Right atrium auricular region (tissue), 2 donors: ENCODE measurements at regions not wholly inside any gene's neighbourhood (a gene's known extent, or its start where the extent isn't known, plus 50 kb on each side); places are given as distances from the start of the nearest gene placed in this dataset.

Experiments used
- DNase-seq: peaks from one replicate; pipeline ENCODE4 v3.0.0-alpha.2; 2019; ENCODE audit warnings: low spot score
- H3K27ac ChIP-seq, 2 donors: fragments of 200-600 bp; sonication (generic); 1 replicate in 1 of 2; 2 replicates in 1 of 2; pipeline ENCODE4 v1.5.1; 2016 to 2019
- H3K27me3 ChIP-seq, 2 donors: fragments of 200-600 bp; sonication (generic); one replicate each; pipeline versions ENCODE4 v1.5.1 to v1.6.0; 2017 to 2019
- H3K36me3 ChIP-seq: fragments of 200-600 bp; sonication (generic); one replicate; pipeline ENCODE4 v1.5.1; 2016
- H3K4me1 ChIP-seq, 2 donors: fragments of 200-600 bp; sonication (generic); one replicate each; pipeline versions ENCODE4 v1.5.1 to v1.6.0; 2017 to 2019
- H3K4me3 ChIP-seq, 2 donors: fragments of 200-600 bp; sonication (generic); 1 replicate in 1 of 2; 2 replicates in 1 of 2; pipeline ENCODE4 v1.5.1; 2017 to 2019; ENCODE audit warnings: mild to moderate bottlenecking in 1 of 2, moderate library complexity in 1 of 2
- H3K9me3 ChIP-seq, 2 donors: fragments of 200-600 bp; sonication (generic); one replicate each; pipeline ENCODE4 v1.5.1; 2019
- TF ChIP-seq, protein P1 (sequence below), 2 donors: fragments of 200-600 bp; sonication (generic); IDR thresholded peaks; one replicate each; pipeline ENCODE4 v1.5.1; 2019; ENCODE audit warnings: antibody characterized with exemption in 2 of 2

- H3K4me3 ChIP-seq = no peak overlapping the region
- no peaks in the 10 kb centered on the region for H3K4me1 ChIP-seq
- no peaks in the 10 kb centered on the region for H3K36me3 ChIP-seq
- TF ChIP-seq, protein P1, sequence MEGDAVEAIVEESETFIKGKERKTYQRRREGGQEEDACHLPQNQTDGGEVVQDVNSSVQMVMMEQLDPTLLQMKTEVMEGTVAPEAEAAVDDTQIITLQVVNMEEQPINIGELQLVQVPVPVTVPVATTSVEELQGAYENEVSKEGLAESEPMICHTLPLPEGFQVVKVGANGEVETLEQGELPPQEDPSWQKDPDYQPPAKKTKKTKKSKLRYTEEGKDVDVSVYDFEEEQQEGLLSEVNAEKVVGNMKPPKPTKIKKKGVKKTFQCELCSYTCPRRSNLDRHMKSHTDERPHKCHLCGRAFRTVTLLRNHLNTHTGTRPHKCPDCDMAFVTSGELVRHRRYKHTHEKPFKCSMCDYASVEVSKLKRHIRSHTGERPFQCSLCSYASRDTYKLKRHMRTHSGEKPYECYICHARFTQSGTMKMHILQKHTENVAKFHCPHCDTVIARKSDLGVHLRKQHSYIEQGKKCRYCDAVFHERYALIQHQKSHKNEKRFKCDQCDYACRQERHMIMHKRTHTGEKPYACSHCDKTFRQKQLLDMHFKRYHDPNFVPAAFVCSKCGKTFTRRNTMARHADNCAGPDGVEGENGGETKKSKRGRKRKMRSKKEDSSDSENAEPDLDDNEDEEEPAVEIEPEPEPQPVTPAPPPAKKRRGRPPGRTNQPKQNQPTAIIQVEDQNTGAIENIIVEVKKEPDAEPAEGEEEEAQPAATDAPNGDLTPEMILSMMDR (IDR thresholded peaks at IDR 0.05) = no peak
- no peak overlapping the region for H3K27ac ChIP-seq
- DNase-seq = no peak
- H3K27me3 ChIP-seq = no peaks in the 10 kb centered on the region
- no peaks in the 10 kb centered on the region for H3K9me3 ChIP-seq
Measured at GRCh38 chr19:31826325-31826724, 477.1 kb upstream of the TSHZ3 start.

GRCh38 chr19:31831421-31832175 is 482.4 kb upstream of the TSHZ3 start:
- no peak overlapping the region for H3K27ac ChIP-seq
- no peaks in the 10 kb centered on the region for H3K36me3 ChIP-seq
- no peak overlapping the region for H3K4me3 ChIP-seq
- H3K9me3 ChIP-seq = peaks cover 0 to 22% of the 10 kb centered on the region in 2 donors
- no peak for DNase-seq
- no peaks in the 10 kb centered on the region for H3K27me3 ChIP-seq
- no peaks in the 10 kb centered on the region for H3K4me1 ChIP-seq
- TF ChIP-seq, protein P1 (IDR thresholded peaks at IDR 0.05) = no peak

DNA sequence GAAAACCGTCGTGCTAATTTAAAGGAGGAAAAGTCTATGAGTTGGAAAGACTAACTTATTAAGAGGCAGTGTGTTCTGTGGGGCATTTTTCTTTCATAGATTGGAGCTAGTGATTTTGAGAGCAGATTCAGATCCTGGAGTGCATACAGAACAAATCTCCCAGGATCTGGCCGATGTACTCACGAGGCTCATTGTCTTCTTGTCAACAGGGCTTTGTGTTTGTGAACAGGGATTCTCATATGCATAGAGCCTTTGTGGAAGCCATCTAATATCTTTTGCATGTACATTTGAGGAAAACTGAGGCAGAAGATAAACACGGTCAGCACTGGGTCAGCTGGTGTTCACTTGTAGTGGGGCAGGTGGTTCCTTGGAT is 482.9 kb upstream of the TSHZ3 start:
- no peak for DNase-seq
- no peaks in the 10 kb centered on the region for H3K4me1 ChIP-seq
- H3K4me3 ChIP-seq = no peak overlapping the region
- H3K27me3 ChIP-seq = no peaks in the 10 kb centered on the region
- peaks cover 0 to 22% of the 10 kb centered on the region in 2 donors for H3K9me3 ChIP-seq
- TF ChIP-seq, protein P1 (IDR thresholded peaks at IDR 0.05) = no peak
- no peak overlapping the region for H3K27ac ChIP-seq
- no peaks in the 10 kb centered on the region for H3K36me3 ChIP-seq

DNA sequence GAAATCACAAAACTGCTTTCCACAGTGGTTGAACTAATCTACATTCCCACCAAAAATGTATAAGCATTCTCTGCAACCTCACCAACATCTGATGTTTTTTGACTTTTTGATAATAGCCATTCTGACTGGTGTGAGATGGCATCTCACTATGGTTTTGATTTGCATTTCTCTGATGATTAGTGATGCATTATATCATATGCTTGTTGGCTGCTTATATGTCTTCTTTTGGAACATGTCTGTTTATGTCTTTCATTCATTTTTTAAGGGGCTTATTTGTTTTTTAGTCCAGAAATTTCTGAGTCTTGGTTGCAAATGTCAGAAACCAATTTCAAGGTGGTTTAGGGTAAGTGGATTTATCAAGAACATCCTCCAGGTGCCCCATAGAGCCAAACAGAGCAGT is 484.8 kb upstream of the TSHZ3 start:
- TF ChIP-seq, protein P1 (IDR thresholded peaks at IDR 0.05) = no peak
- H3K4me3 ChIP-seq = no peak overlapping the region
- no peaks in the 10 kb centered on the region for H3K27me3 ChIP-seq
- no peaks in the 10 kb centered on the region for H3K36me3 ChIP-seq
- DNase-seq = no peak
- H3K9me3 ChIP-seq = peaks cover 0 to 22% of the 10 kb centered on the region in 2 donors
- no peak overlapping the region for H3K27ac ChIP-seq
- H3K4me1 ChIP-seq = no peaks in the 10 kb centered on the region

DNA sequence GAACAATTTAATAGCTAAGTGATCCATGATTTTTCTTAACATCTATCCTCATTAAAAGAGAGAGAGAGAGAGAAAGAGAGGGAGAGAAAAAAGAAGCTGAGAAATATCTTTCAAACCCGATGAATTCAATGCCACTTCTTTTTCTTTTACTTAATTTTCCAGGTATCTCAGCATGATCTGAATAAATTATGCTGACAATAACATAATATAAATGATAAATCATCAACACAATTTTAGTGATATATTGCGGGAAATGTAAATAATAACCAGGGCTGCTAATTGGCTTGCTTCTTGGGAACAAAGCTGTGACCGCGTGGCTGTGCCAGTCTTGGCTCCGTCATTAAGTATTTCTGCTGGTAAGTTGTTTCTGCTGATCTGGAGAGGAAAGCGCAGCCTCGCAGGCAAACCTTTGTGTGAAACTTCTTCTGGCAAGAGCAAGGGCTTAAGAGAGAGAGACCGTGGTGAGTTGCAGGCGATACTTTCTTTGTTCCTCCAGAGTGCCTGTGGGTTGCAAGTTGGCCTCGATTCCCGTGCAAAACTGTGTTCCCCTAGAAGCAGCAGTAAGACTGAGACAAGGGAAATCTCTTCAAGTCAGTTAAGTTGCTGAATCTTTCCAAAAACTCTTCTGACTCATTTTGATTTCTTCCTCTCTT is 489.1 kb upstream of the TSHZ3 start:
- peaks cover 0 to 28% of the 10 kb centered on the region in 2 donors for H3K9me3 ChIP-seq
- H3K27ac ChIP-seq = no peak overlapping the region
- no peaks in the 10 kb centered on the region for H3K4me1 ChIP-seq
- no peaks in the 10 kb centered on the region for H3K36me3 ChIP-seq
- no peak overlapping the region for H3K4me3 ChIP-seq
- TF ChIP-seq, protein P1 (IDR thresholded peaks at IDR 0.05) = no peak
- DNase-seq = no peak
- no peaks in the 10 kb centered on the region for H3K27me3 ChIP-seq
